ENCODE measurements at regions not wholly inside any gene's neighbourhood (a gene's known extent, or its start where the extent isn't known, plus 50 kb on each side); places are given as distances from the start of the nearest gene placed in this dataset.

GRCh38 chr20:50344232-50345071 is 153.8 kb downstream of the CEBPB start:
- no peak for DNase-seq

DNA sequence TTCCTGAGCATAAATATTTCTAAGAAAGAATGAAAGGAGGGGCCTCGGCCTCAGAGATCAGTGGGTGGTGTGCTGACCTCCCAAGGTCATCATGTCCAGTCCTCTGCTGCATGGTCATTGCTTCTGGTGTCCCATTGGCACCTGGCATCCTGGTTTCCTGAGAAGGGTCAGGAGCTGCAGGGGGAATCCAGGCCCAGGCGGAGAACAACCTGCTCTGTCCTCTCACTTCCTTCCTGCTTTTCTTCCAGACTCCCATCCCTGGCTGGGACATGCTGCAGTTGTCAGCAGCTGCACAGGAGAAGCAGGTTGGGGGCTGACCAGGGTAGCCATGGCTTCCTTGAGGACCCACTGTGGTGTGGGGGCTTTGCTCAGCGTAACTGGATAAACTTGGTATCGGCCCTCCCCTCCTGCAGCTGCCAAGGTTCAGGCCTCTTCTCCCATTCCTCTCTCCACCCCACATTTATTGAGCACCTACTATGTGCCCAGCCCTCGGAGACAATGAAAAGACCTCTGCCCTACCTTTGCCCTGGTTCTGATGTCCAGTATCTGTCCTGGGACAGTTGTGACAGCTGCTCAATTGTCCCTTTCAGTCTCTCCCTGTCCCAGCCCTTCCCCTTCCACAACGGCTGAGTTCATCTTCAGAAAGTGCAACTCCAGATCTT is 155.2 kb downstream of the CEBPB start:
- DNase-seq: no peak

DNA sequence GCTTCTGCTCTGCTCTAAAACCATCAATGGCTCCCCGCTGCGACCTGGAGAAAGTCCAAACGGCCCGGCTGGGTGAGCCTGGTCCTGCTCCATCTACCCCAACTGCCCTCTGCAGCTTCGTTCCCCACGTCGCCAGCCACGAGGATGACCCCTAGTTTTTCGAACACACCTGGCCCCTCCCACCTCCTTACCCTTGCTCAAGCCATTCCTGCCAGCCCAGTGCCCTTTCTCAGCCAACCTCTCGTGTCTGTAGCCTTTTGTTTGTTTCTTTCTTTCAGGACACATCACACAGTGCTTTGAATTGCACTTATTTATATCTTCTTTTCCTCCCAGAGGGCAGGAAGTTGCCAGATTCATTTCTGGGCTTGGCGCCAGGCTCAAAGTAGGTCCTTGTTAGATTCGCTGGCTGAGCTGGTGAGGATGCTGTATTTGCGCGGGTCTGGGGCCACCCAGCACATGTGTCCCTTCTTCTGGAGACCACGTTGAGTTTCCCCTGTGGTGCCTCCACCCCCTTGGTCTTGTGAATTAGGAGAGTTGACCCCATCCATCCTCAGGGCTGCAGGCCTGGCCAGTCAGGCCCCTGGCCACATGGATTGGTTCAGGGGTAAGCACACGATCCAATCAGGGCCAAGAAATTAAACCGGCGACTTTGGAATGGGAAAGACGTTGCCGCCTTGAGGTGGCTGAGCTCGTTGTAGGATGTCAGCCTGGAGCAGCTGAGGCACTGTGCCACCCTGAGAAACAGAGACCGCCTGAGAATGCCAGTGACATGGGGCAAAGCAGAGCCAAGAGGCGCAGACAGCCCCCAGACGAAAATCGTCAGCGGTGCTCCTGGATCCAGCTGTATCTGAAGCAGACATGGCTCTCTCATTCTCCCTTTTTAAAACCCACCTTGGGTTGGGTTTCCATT is 156.0 kb downstream of the CEBPB start:
- DNase-seq: peak; percentile 56

DNA sequence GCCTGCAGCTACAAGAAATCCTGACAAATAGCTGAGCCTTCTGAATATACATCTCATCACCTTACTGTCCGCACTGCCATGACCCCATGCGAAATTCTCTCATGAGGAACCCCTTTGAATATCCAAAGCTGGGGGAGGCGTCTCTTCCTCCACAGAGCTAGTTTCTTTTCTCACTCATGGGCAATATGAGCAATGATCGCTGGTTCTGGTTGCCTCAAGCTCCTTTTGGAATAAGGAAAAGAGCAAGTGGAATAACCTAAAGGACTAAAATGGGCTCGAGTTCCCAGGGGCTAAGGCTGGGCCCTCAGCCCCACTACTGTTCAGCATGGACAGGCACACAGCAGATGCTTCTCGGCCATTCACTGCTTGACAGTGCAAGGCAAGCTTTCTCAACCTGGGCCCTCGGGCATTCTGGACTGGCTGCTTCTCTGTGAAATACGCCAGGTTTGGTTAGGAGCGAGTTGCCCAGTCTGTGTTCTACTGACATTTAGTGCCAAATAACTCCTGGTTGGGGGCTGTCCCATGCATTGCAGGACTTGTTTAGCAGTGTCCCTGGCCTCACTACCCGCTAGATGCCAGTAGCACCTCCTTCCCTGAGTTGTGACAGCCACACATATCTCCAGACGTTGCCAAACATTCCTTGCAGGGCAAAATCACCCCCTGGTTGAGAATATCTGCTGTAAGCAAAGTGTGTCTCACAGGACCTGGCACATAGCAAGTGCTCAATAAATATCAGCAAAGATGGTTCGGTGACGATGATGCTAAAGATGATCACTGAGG is 156.8 kb downstream of the CEBPB start:
- DNase-seq: no peak

DNA sequence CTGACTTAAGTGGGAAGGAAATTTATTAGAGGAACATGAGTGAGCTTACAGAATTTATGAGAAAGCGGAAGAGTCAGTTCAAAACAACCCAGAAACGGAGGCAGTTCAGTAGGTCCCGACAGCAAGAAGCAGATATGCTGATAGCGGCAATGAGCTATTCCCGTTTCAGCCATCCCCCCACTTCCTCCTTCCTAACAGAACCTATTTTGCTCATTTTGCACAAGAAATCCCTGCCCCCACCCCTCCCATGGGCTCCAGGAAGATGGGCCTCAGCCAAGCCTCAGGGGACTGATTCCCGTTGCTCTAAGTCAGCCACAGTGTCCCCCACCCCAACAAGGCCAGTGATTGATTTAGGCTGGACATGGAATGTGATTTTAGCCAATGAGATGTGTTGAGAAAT is 157.5 kb downstream of the CEBPB start:
- no peak for DNase-seq

GRCh38 chr20:50350510-50351249 is 159.5 kb upstream of the PTPN1 start:
- no peak for DNase-seq

DNA sequence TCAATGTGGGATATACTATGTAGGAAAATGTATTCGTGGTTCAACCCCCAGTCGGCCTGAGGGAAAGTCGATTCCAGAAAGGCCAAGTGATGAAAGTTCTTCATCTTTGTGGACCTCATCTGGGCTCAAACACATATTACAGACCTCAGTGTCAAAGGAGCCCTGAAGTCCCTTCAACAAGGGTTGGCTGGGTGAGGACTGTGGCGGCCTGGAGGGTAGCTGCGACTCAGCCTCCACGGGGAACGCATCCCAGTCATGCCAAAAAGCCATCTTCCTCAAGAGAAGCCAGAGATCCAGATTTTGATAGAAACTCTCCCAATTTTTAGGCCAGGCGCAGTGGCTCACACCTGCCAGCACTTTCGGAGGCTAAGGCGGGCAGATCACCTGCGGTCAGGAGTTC is 158.6 kb upstream of the PTPN1 start:
- no peak for DNase-seq

GRCh38 chr20:50353289-50353961 is 156.8 kb upstream of the PTPN1 start:
- DNase-seq: no peak

GRCh38 chr20:50354721-50355589 is 155.2 kb upstream of the PTPN1 start:
- DNase-seq: no peak

DNA sequence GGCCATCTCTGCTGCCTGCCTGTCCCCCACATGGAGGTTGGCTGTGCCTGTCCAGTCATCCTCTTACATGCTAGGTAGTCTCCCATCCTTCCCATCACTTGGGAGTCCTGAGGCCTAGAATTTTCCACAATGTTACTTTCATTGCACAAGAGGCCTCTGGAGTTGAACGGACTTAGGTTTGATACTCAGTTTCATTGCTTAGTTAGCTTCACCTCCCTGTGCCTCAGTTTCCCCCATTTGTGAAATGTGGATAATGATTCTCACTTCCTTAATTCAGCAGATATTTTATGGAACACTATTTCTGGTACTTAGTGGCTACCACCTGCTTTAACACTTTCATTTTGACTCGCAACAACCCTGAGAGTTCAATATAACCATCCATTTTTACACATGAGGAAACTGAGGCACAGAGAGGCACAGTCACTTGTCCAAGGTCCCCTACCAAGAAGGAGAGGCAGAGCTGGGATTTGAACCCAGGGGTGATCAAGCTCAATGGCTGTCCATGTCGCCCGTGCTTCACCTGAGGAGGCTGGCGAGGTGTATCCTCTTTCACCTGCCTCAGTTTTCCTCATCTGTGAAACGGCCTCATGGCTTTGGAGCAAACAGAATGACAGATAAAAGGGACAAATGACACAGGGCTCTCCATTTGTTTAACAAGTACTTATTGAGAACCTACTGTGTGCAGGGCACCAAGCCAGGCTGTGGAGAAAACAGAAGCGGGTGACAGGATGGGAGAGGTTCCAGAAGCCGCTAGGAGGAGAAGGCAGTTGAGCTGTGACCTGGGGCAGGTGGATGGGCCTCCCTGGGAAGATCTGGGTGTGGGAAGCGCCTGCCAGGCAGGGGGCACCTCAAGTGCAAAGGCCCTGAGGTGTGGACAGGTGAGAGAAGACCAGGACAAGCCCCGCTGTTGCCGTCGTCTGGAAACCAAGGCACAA is 154.3 kb upstream of the PTPN1 start:
- no peak for DNase-seq

DNA sequence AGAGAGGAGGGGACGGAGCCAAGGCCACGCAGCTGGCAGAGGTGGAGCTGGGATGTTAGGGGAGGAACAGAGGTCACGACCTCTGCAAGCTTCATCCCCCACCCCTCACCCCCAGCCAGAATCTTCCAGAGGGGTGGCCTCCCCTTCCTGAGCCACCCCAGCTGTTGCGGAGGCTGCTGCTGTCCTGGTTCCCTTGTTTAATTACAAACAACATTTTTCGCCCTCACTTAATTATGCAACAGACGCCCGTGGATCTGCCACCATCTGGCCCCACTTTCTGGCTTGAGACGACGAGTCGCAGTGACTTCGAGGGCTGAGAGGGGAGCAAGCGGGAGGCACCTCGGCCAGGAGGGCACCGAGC is 153.7 kb upstream of the PTPN1 start:
- no peak for DNase-seq

DNA sequence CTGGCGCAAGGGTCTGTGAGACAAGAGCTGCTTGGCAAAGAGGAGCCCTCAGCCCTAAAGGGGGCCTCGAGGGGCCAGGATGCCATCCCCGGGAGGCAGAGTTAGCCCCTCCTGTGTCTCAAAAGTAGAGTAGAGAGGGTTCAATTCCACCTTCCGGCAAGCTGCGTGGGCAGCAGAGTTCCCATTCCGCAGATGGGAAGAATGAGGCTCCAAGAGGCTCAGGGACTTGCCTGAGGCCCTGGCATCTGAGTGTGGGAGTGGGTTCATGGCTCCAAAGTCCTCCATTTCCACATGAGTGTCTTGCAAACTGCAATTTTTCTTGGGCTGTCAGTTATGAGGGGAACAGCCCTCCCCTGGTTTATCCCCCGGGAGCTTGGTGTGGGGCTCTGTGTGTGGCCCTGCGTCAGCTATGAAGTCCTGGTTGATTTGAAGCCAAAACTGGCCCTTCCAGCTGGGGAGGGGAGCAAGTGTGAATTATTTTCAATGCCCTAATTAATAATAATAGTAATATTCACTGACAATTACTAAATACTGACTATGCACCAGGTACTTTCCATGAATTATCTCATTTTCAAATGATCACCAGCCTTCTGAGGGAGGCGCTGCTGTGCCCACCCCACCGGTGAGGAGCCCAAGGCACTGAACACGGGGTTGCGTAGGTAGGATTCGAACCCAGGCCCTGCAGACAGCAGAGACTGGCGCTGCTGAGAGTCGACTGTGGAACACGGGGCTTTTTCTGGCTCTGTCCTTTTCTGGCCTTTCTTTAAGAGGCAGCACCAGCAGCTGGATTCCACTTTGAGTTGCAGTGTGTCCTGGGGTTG is 153.0 kb upstream of the PTPN1 start:
- DNase-seq: no peak

- no peak for DNase-seq
Observed at GRCh38 chr20:50357783-50358161, 152.4 kb upstream of the PTPN1 start.

DNA sequence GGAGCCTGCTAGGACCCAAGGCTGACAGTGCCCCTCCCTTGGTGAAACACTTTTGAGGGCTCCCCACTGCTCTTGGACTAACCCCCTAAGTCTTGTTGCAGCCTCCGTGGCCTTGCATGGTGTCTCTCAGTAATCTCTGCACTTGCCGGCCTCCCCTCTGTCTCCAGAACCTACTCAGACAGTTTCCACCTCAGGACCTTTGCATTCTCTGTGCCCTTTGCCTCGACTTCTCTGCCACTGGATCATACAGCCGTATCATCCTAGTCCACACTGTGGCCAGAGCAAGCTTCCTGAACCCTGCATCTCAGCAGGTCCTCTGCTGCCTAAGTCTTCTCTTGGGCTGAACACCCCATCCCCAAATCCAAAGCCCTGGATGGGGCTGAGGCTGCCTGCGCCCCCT is 152.0 kb upstream of the PTPN1 start:
- no peak for DNase-seq

DNA sequence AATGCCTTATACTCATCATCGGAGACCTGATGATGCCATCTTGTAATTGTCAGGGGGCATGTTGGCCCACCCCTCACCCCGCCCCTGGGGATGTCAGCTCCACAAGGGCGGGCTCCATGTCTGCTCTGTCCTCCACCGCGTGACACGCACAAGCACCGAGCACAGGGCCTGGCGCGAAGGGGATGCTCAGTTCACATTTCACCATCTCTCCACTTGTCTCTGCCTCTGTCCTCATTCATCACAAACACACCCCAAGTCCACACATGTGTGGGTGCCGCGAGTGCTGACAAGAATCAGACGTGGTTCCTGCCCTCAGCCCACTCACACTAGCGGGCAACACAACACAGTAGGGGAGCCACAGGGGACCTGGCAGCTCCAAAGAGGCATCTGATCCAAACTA is 151.2 kb upstream of the PTPN1 start:
- no peak for DNase-seq

DNA sequence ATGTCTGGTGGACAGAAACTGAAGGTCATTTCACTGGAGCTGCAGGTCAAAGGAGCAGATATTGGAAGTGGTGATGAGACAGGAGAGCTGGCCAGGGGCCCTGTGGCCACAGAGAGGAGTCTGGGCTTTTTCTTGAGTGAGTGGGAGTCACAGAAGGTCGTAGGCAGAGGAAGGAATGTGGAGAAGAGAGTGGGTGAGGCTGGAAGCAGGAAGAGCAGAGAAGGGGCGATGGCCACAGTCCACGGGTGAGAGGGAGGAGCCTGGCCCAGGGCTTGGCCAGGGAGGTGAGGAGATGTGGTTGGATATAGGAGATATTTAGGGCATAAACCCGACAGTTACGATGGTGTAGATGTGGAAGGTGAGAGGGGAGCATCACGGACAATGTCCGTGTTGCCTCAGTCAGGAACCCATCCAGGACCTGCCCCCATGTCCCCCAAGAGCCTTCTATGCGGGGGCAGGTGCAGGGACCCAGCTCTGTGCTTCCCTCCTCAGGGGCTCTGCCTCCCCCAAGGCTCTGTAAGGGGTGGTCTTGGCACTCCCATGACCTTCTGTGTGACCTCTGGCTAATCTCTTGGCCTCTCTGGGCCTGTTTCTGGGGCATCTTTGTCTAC is 150.5 kb upstream of the PTPN1 start:
- DNase-seq: no peak

DNA sequence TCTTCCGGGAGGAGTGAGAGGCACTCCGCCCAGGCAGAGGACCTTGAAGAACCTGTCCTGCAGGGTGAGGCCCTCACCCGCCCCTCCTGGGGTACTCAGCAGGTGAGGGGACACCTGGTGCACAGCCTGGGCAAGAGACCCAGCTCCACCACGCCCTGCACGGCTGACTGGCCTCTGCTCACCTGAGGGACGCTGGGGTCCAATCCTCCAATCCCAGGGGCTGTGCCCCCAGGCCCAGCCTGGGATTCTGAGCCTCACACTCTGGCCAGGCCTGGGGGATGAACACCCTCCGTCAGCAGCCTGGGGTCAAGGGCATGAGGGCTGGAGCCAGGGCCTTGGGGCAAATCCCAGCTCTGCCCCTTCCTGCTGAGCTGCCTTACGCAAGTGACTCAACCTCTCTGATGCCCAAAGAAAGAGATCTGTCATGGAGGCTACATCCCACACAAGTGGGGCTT is 149.9 kb upstream of the PTPN1 start:
- DNase-seq: no peak

DNA sequence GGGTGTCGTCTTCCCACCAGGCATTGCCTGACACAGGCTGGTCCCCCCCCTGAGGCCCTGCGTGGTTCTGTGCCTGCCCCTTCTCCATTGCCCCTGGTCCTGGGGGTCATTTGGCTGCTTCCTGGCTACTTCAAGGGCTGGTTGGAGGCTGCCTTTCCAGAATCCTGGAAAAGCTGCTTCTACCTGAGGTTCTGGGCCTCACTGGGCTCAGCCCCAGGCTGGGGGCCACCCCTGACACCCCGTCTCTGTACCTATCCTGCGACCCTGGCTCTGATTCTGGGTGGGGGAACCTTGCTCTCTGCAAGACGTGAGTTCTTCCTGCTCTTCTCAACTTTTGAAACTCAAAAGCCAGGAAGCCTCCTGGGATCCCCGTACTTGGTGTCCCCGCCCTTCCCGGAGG is 149.3 kb upstream of the PTPN1 start:
- DNase-seq: no peak

Data from NCI-H2107 (cell line).